Trophoblast cell (in vitro differentiated cells and primary cell): ENCODE measurements at regions not wholly inside any gene's neighbourhood (a gene's known extent, or its start where the extent isn't known, plus 50 kb on each side); places are given as distances from the start of the nearest gene placed in this dataset.

Experiments
- DNase-seq, 2 donors: peaks; one replicate each; pipeline ENCODE4 v3.0.0-alpha.2; 2016
- H2AFZ ChIP-seq: 2 replicates; pipeline ENCODE4 v1.6.1; 2013; ENCODE audit warnings: low read length, moderate library complexity, mild to moderate bottlenecking; ENCODE audit not compliant: insufficient read depth, poor library complexity
- H2AK5ac ChIP-seq: 2 replicates; pipeline ENCODE4 v1.6.1; 2013; ENCODE audit warnings: mild to moderate bottlenecking, low read length
- H2BK120ac ChIP-seq: 2 replicates; pipeline ENCODE4 v1.6.1; 2013; ENCODE audit warnings: low read length, mild to moderate bottlenecking, moderate library complexity; ENCODE audit not compliant: insufficient read depth, poor library complexity
- H2BK12ac ChIP-seq: 2 replicates; pipeline ENCODE4 v1.6.1; 2013; ENCODE audit warnings: mild to moderate bottlenecking, low read length, moderate library complexity
- H2BK5ac ChIP-seq: 2 replicates; pipeline ENCODE4 v1.6.1; 2013; ENCODE audit warnings: low read length, low read depth, moderate library complexity, mild to moderate bottlenecking; ENCODE audit not compliant: poor library complexity
- H3K14ac ChIP-seq: 2 replicates; pipeline ENCODE4 v1.6.1; 2013; ENCODE audit warnings: mild to moderate bottlenecking, low read length
- H3K18ac ChIP-seq: 2 replicates; pipeline ENCODE4 v1.6.1; 2013; ENCODE audit warnings: mild to moderate bottlenecking, low read length
- H3K23ac ChIP-seq: 2 replicates; pipeline ENCODE4 v1.6.1; 2013; ENCODE audit warnings: low read length
- H3K27ac ChIP-seq: 2 replicates; pipeline ENCODE4 v1.5.1; 2013; ENCODE audit warnings: low read depth, mild to moderate bottlenecking, inconsistent platforms, low read length, moderate library complexity
- H3K27me3 ChIP-seq: 2 replicates; pipeline ENCODE4 v1.6.1; 2013; ENCODE audit warnings: inconsistent platforms, mild to moderate bottlenecking, low read length, moderate library complexity; ENCODE audit not compliant: insufficient read depth
- H3K36me3 ChIP-seq, 2 experiments: 1 replicate in 1 of 2; 2 replicates in 1 of 2; pipeline ENCODE4 v1.6.1; 2013; ENCODE audit warnings: low read length in 2 of 2, mild to moderate bottlenecking in 2 of 2, moderate library complexity in 1 of 2; ENCODE audit not compliant: insufficient read depth in 2 of 2, control insufficient read depth in 1 of 2
- H3K4ac ChIP-seq: 2 replicates; pipeline ENCODE4 v1.6.1; 2013; ENCODE audit warnings: low read depth, mild to moderate bottlenecking, low read length, moderate library complexity
- H3K4me1 ChIP-seq, 2 experiments: 1 replicate in 1 of 2; 2 replicates in 1 of 2; pipeline ENCODE4 v1.6.1; 2013; ENCODE audit warnings: low read length in 2 of 2, mild to moderate bottlenecking in 2 of 2, moderate library complexity in 1 of 2; ENCODE audit not compliant: insufficient read depth in 2 of 2, control insufficient read depth in 1 of 2
- H3K4me2 ChIP-seq: 2 replicates; pipeline ENCODE4 v1.6.1; 2013; ENCODE audit warnings: inconsistent platforms, mild to moderate bottlenecking, low read length, moderate library complexity
- H3K4me3 ChIP-seq: 2 replicates; pipeline ENCODE4 v1.5.1; 2013; ENCODE audit warnings: mild to moderate bottlenecking, low read depth, low read length, inconsistent platforms
- H3K79me1 ChIP-seq: one replicate; pipeline ENCODE4 v1.6.1; 2013; ENCODE audit warnings: low read length
- H3K79me2 ChIP-seq: 2 replicates; pipeline ENCODE4 v1.6.1; 2013; ENCODE audit warnings: low read length, mild to moderate bottlenecking; ENCODE audit not compliant: control insufficient read depth, insufficient read depth, poor library complexity
- H3K9ac ChIP-seq: 2 replicates; pipeline ENCODE4 v1.6.1; 2013; ENCODE audit warnings: mild to moderate bottlenecking, low read length
- H3K9me3 ChIP-seq: 2 replicates; pipeline ENCODE4 v1.6.1; 2013; ENCODE audit warnings: low read depth, mild to moderate bottlenecking, control low read depth, inconsistent platforms, low read length; ENCODE audit not compliant: insufficient read depth
- H4K12ac ChIP-seq: 2 replicates; pipeline ENCODE4 v1.6.1; 2013; ENCODE audit warnings: low read depth, mild to moderate bottlenecking, low read length, moderate library complexity
- H4K8ac ChIP-seq: 2 replicates; pipeline ENCODE4 v1.6.1; 2013; ENCODE audit warnings: low read depth, mild to moderate bottlenecking, low read length, moderate library complexity
- H4K91ac ChIP-seq: one replicate; pipeline ENCODE4 v1.6.1; 2013; ENCODE audit warnings: low read depth, mild to moderate bottlenecking, low read length, moderate library complexity
- WGBS: extraction: QIAGEN DNeasy Blood & Tissue Kit; methylation state at CpG from one replicate; pipeline ENCODE4 v1.1.7; 2013; ENCODE audit warnings: missing lambda C conversion rate; ENCODE audit not compliant: insufficient read length, insufficient coverage; ENCODE audit errors: extremely low coverage; 5-methylcytosine and 5-hydroxymethylcytosine counted together

GRCh38 chrX:42710452-42710851 lies 67.5 kb downstream of the PPP1R2C start:
- no peak overlapping the region for H3K4me2 ChIP-seq
- H3K9me3 ChIP-seq: no peaks in the 10 kb centered on the region
- H2BK120ac ChIP-seq: no peak overlapping the region
- H3K27ac ChIP-seq: no peak overlapping the region
- H2BK12ac ChIP-seq: no peak overlapping the region
- H2BK5ac ChIP-seq: no peak overlapping the region
- H4K91ac ChIP-seq: no peak overlapping the region
- H3K36me3 ChIP-seq: no peaks in the 10 kb centered on the region
- no peak overlapping the region for H3K18ac ChIP-seq
- H3K79me2 ChIP-seq: no peaks in the 10 kb centered on the region
- no peaks in the 10 kb centered on the region for H3K27me3 ChIP-seq
- WGBS: no CpG with 5 or more reads among the region's 2 CpGs
- no peak overlapping the region for H3K14ac ChIP-seq
- no peak overlapping the region for H3K23ac ChIP-seq
- peaks cover 1% of the 10 kb centered on the region for H3K79me1 ChIP-seq
- H3K4ac ChIP-seq: no peak overlapping the region
- no peak overlapping the region for H3K4me3 ChIP-seq
- H4K12ac ChIP-seq: no peak overlapping the region
- no peak overlapping the region for H3K9ac ChIP-seq
- DNase-seq: no peak
- H3K4me1 ChIP-seq: peaks cover 0 to 3% of the 10 kb centered on the region in 2 experiments
- H2AFZ ChIP-seq: no peak overlapping the region
- H2AK5ac ChIP-seq: no peak overlapping the region
- no peak overlapping the region for H4K8ac ChIP-seq

- H4K12ac ChIP-seq: no peak overlapping the region
- H2BK12ac ChIP-seq: no peak overlapping the region
- no peaks in the 10 kb centered on the region for H3K27me3 ChIP-seq
- H3K9me3 ChIP-seq: no peaks in the 10 kb centered on the region
- H3K79me1 ChIP-seq: no peaks in the 10 kb centered on the region
- no peak overlapping the region for H3K4me3 ChIP-seq
- H3K79me2 ChIP-seq: no peaks in the 10 kb centered on the region
- H2AFZ ChIP-seq: no peak overlapping the region
- no peak for DNase-seq
- no peaks in the 10 kb centered on the region for H3K36me3 ChIP-seq
- H4K91ac ChIP-seq: no peak overlapping the region
- H2AK5ac ChIP-seq: no peak overlapping the region
- no peak overlapping the region for H4K8ac ChIP-seq
- no peak overlapping the region for H3K18ac ChIP-seq
- H2BK5ac ChIP-seq: no peak overlapping the region
- H3K4me1 ChIP-seq: no peaks in the 10 kb centered on the region
- no peak overlapping the region for H2BK120ac ChIP-seq
- H3K4me2 ChIP-seq: no peak overlapping the region
- no peak overlapping the region for H3K27ac ChIP-seq
- H3K9ac ChIP-seq: no peak overlapping the region
- no peak overlapping the region for H3K23ac ChIP-seq
- no peak overlapping the region for H3K14ac ChIP-seq
- H3K4ac ChIP-seq: no peak overlapping the region
- WGBS: no CpG with 5 or more reads among the region's 2 CpGs
These were observed 69.7 kb downstream of the PPP1R2C start for GRCh38 chrX:42708222-42708621.

GRCh38 chrX:42707742-42708141 lies 70.2 kb downstream of the PPP1R2C start:
- no peak overlapping the region for H3K4me3 ChIP-seq
- H3K9me3 ChIP-seq: no peaks in the 10 kb centered on the region
- H3K79me1 ChIP-seq: no peaks in the 10 kb centered on the region
- no peaks in the 10 kb centered on the region for H3K27me3 ChIP-seq
- H3K23ac ChIP-seq: no peak overlapping the region
- H3K4me2 ChIP-seq: no peak overlapping the region
- H2BK5ac ChIP-seq: no peak overlapping the region
- no peak for DNase-seq
- no peak overlapping the region for H4K91ac ChIP-seq
- no peak overlapping the region for H2AFZ ChIP-seq
- H3K9ac ChIP-seq: no peak overlapping the region
- no peak overlapping the region for H4K12ac ChIP-seq
- H3K36me3 ChIP-seq: no peaks in the 10 kb centered on the region
- no peaks in the 10 kb centered on the region for H3K4me1 ChIP-seq
- H2BK12ac ChIP-seq: no peak overlapping the region
- no peak overlapping the region for H2BK120ac ChIP-seq
- no peak overlapping the region for H3K4ac ChIP-seq
- no peak overlapping the region for H3K14ac ChIP-seq
- no peak overlapping the region for H4K8ac ChIP-seq
- H3K79me2 ChIP-seq: no peaks in the 10 kb centered on the region
- H3K27ac ChIP-seq: no peak overlapping the region
- H2AK5ac ChIP-seq: no peak overlapping the region
- no peak overlapping the region for H3K18ac ChIP-seq

- Histone ChIP-seq H2BK5ac (no peak overlapping the region), H2BK12ac (no peak overlapping the region), H3K23ac (no peak overlapping the region), H3K79me1 (no peaks in the 10 kb centered on the region), H3K4ac (no peak overlapping the region), H3K4me1 (no peaks in the 10 kb centered on the region), H3K79me2 (no peaks in the 10 kb centered on the region), H3K27me3 (no peaks in the 10 kb centered on the region), H3K27ac (no peak overlapping the region), H3K4me2 (no peak overlapping the region), H4K91ac (no peak overlapping the region), H3K4me3 (no peak overlapping the region), H3K9me3 (no peaks in the 10 kb centered on the region), H4K8ac (no peak overlapping the region), H3K36me3 (no peaks in the 10 kb centered on the region), H3K14ac (no peak overlapping the region), H2AK5ac (no peak overlapping the region), H3K9ac (no peak overlapping the region), H4K12ac (no peak overlapping the region), H2BK120ac (no peak overlapping the region), H3K18ac (no peak overlapping the region), H2AFZ (no peak overlapping the region)
- DNase-seq: no peak
- WGBS: no CpG with 5 or more reads among the region's 2 CpGs
These were observed 73.5 kb downstream of the PPP1R2C start for GRCh38 chrX:42704454-42704853.
